MCF 10A (cell line): ENCODE measurements at regions not wholly inside any gene's neighbourhood (a gene's known extent, or its start where the extent isn't known, plus 50 kb on each side); places are given as distances from the start of the nearest gene placed in this dataset.
A peak's percentile ranks its signal among the peaks of the same experiment; 100 is the strongest.

ENCODE experiments used
- BruUV-seq: library from RNA; stranded (reverse); fragments of 400-500 nt; replicated peaks from 2 replicates; lab custom pipeline; 2021; lab: Mats Ljungman, UMichigan
- CTCF ChIA-PET: fragments of 300-600 bp; sonication (Branson Sonifier 250); formaldehyde crosslinking; extraction: SDS; loops from one replicate; lab custom pipeline; 2021; ENCODE audit warnings: antibody characterized with exemption, inconsistent platforms; lab: Yijun Ruan, JAX
- POLR2A ChIA-PET: fragments of 300-600, 350-650 bp; sonication (Branson Sonifier 250); formaldehyde crosslinking; extraction: SDS; loops from one replicate; lab custom pipeline; 2020; ENCODE audit warnings: antibody characterized with exemption, inconsistent platforms; lab: Yijun Ruan, JAX
- DNase-seq: peaks from one replicate; pipeline ENCODE4 v3.0.0-alpha.2; 2018; ENCODE audit not compliant: unreplicated experiment
- H3K27ac Mint-ChIP-seq: one replicate; pipeline ENCODE4 v1.8.0; 2022; ENCODE audit warnings: mild to moderate bottlenecking, low read depth, mixed read lengths; ENCODE audit not compliant: unreplicated experiment
- H3K27me3 Mint-ChIP-seq: one replicate; pipeline ENCODE4 v1.8.0; 2022; ENCODE audit warnings: mixed read lengths; ENCODE audit not compliant: insufficient read depth, unreplicated experiment
- H3K36me3 Mint-ChIP-seq: one replicate; pipeline ENCODE4 v1.8.0; 2022; ENCODE audit warnings: mild to moderate bottlenecking, moderate library complexity, mixed read lengths; ENCODE audit not compliant: insufficient read depth, unreplicated experiment
- H3K4me1 Mint-ChIP-seq: one replicate; pipeline ENCODE4 v1.8.0; 2022; ENCODE audit warnings: mixed read lengths; ENCODE audit not compliant: insufficient read depth, unreplicated experiment
- H3K4me3 Mint-ChIP-seq: one replicate; pipeline ENCODE4 v1.8.0; 2022; ENCODE audit warnings: mild to moderate bottlenecking, moderate library complexity, mixed read lengths; ENCODE audit not compliant: unreplicated experiment
- H3K9me3 Mint-ChIP-seq: one replicate; pipeline ENCODE4 v1.8.0; 2022; ENCODE audit warnings: mixed read lengths; ENCODE audit not compliant: unreplicated experiment
- CTCF ChIP-seq: fragments of 200-600 bp; IDR thresholded peaks from one replicate; pipeline ENCODE4 v1.8.0; 2022; ENCODE audit warnings: antibody characterized with exemption, mild to moderate bottlenecking; ENCODE audit not compliant: unreplicated experiment
- intact Hi-C: fragments of 100-400 bp; cut with micrococcal nuclease; formaldehyde crosslinking; loops from 2 replicates; pipeline ENCODE4 v1.14.1; 2022

GRCh38 chr2:176534798-176535466 is 265.7 kb downstream of the MTX2 start:
- no TSS peak for BruUV-seq
- H3K9me3 Mint-ChIP-seq: no peaks in the 10 kb centered on the region
- no peaks in the 10 kb centered on the region for H3K36me3 Mint-ChIP-seq
- peaks cover 37% of the 10 kb centered on the region for H3K4me1 Mint-ChIP-seq
- ChIA-PET CTCF (interaction anchor here (0.6 to 2.0 kb wide), 11 partner anchors 9 to 626 kb away, joined by 3 to 8 read pairs (median 4); no protein-coding TSS in a partner anchor), POLR2A (interaction anchor here (0.6 to 4.3 kb wide), 17 partner anchors 11 to 629 kb away, joined by 3 to 50 read pairs (median 4); partner anchors contain the start of gene MTX2)
- intact Hi-C loops: no loop called here
- no peak overlapping the region for H3K27ac Mint-ChIP-seq
- no peaks in the 10 kb centered on the region for H3K27me3 Mint-ChIP-seq
- peak; percentile 34 for DNase-seq
- no peak overlapping the region for H3K4me3 Mint-ChIP-seq
- TF ChIP-seq CTCF: no peak

GRCh38 chr2:176535467-176536113 is 266.3 kb downstream of the MTX2 start:
- no TSS peak for BruUV-seq
- ChIA-PET CTCF (interaction anchor here (0.8 to 1.9 kb wide), 5 partner anchors 18 to 626 kb away, joined by 3 to 8 read pairs (median 5); no protein-coding TSS in a partner anchor), POLR2A (interaction anchor here (0.7 to 4.3 kb wide), 14 partner anchors 15 to 628 kb away, joined by 3 to 50 read pairs (median 4); partner anchors contain the start of gene MTX2)
- TF ChIP-seq CTCF: no peak
- intact Hi-C loops: no loop called here
- Mint-ChIP-seq H3K27ac (no peak overlapping the region), H3K4me3 (no peak overlapping the region), H3K36me3 (no peaks in the 10 kb centered on the region), H3K27me3 (no peaks in the 10 kb centered on the region), H3K4me1 (peaks cover 37% of the 10 kb centered on the region), H3K9me3 (no peaks in the 10 kb centered on the region)
- DNase-seq: no peak

- Mint-ChIP-seq H3K27me3 (no peaks in the 10 kb centered on the region), H3K36me3 (no peaks in the 10 kb centered on the region), H3K4me3 (no peak overlapping the region), H3K9me3 (no peaks in the 10 kb centered on the region), H3K27ac (no peak overlapping the region), H3K4me1 (peaks cover 37% of the 10 kb centered on the region)
- no peak for TF ChIP-seq CTCF
- ChIA-PET POLR2A (interaction anchor here (0.7 to 4.3 kb wide), 13 partner anchors 16 to 417 kb away, joined by 3 to 50 read pairs (median 4); no protein-coding TSS in a partner anchor), CTCF (interaction anchor here (0.6 to 1.9 kb wide), 6 partner anchors 17 to 1230 kb away, joined by 3 to 8 read pairs (median 3); no protein-coding TSS in a partner anchor)
- peak; percentile 69 for DNase-seq
- intact Hi-C loops: no loop called here
- BruUV-seq: no TSS peak
These were observed 267.3 kb downstream of the MTX2 start for GRCh38 chr2:176536439-176537133.
